HG03039 (cell line): ENCODE measurements at regions not wholly inside any gene's neighbourhood (a gene's known extent, or its start where the extent isn't known, plus 50 kb on each side); places are given as distances from the start of the nearest gene placed in this dataset.
"Not testable (repeated sequence)": the region's sequence is repeated elsewhere in the genome, so short reads cannot be mapped to it uniquely, and the experiment has no call there.

ENCODE experiments used
- ATAC-seq: cut with Tn5 transposase; IDR thresholded peaks from one replicate; pipeline ENCODE4 v1.9.1; 2021; ENCODE audit warnings: mild to moderate bottlenecking, moderate library complexity; ENCODE audit not compliant: unreplicated experiment

GRCh38 chr21:32823296-32823695 lies 51.7 kb upstream of the PAXBP1 start:
- not testable (repeated sequence) for ATAC-seq

- ATAC-seq: no peak
Observed at GRCh38 chr21:32824950-32825349, 53.4 kb upstream of the PAXBP1 start.

GRCh38 chr21:32826329-32827167 lies 55.0 kb upstream of the PAXBP1 start:
- ATAC-seq: no peak

GRCh38 chr21:32828908-32829307 lies 57.4 kb upstream of the PAXBP1 start:
- no peak for ATAC-seq

- no peak for ATAC-seq
Observed at GRCh38 chr21:32829504-32829903, 57.9 kb upstream of the PAXBP1 start.

GRCh38 chr21:32831779-32832178 lies 60.2 kb upstream of the PAXBP1 start:
- ATAC-seq: not testable (repeated sequence)

GRCh38 chr21:32834211-32834915 lies 62.8 kb upstream of the PAXBP1 start:
- ATAC-seq: no peak

GRCh38 chr21:32834916-32835235 lies 63.3 kb upstream of the PAXBP1 start:
- no peak for ATAC-seq

- ATAC-seq: no peak
Observed at GRCh38 chr21:32842146-32842545, 70.6 kb upstream of the PAXBP1 start.

- no peak for ATAC-seq
Observed at GRCh38 chr21:32843561-32843960, 72.0 kb upstream of the PAXBP1 start.

- ATAC-seq: no peak
Observed at GRCh38 chr21:32844076-32844475, 72.5 kb upstream of the PAXBP1 start.

GRCh38 chr21:32844653-32845436 lies 73.3 kb upstream of the PAXBP1 start:
- no peak for ATAC-seq

- no peak for ATAC-seq
Observed at GRCh38 chr21:32858628-32859027, 87.1 kb upstream of the PAXBP1 start.

GRCh38 chr21:32860399-32860798 lies 88.8 kb upstream of the PAXBP1 start:
- ATAC-seq: no peak

- ATAC-seq: no peak
Observed at GRCh38 chr21:32861866-32862265, 90.3 kb upstream of the PAXBP1 start.

GRCh38 chr21:32867597-32867996 lies 96.0 kb upstream of the PAXBP1 start:
- ATAC-seq: no peak

GRCh38 chr21:32868631-32869454 lies 97.3 kb upstream of the PAXBP1 start:
- ATAC-seq: no peak

- ATAC-seq: no peak
Observed at GRCh38 chr21:32869459-32869858, 97.9 kb upstream of the PAXBP1 start.

GRCh38 chr21:32876426-32876825 lies 104.9 kb upstream of the PAXBP1 start:
- no peak for ATAC-seq

- not testable (repeated sequence) for ATAC-seq
Observed at GRCh38 chr21:32877888-32878287, 106.3 kb upstream of the PAXBP1 start.

GRCh38 chr21:32878661-32879060 lies 107.1 kb upstream of the PAXBP1 start:
- ATAC-seq: no peak
